ENCODE measurements at regions not wholly inside any gene's neighbourhood (a gene's known extent, or its start where the extent isn't known, plus 50 kb on each side); places are given as distances from the start of the nearest gene placed in this dataset.

- Mint-ChIP-seq H3K27me3 (peaks cover 16 to 19% of the 10 kb centered on the region in 2 donors), H3K27ac (no peak overlapping the region), H3K36me3 (no peaks in the 10 kb centered on the region), H3K9me3 (no peaks in the 10 kb centered on the region), H3K4me1 (no peaks in the 10 kb centered on the region), H3K4me3 (no peak overlapping the region)
- ATAC-seq (replicated peaks) (no peak), DNase-seq (no peak)
These were observed 112.4 kb upstream of the UPP2 start for GRCh38 chr2:157989227-157989626.

GRCh38 chr2:157986761-157987160 lies 110.6 kb upstream of the ACVR1 start:
- H3K4me1 Mint-ChIP-seq, result no peaks in the 10 kb centered on the region
- H3K4me3 Mint-ChIP-seq, result no peak overlapping the region
- H3K9me3 Mint-ChIP-seq, result peaks cover 2 to 5% of the 10 kb centered on the region in 2 donors
- H3K27me3 Mint-ChIP-seq, result peaks cover 31 to 35% of the 10 kb centered on the region in 2 donors
- H3K27ac Mint-ChIP-seq, result no peak overlapping the region
- no peaks in the 10 kb centered on the region for H3K36me3 Mint-ChIP-seq
- no peak for DNase-seq
- ATAC-seq (replicated peaks), result no peak

DNA sequence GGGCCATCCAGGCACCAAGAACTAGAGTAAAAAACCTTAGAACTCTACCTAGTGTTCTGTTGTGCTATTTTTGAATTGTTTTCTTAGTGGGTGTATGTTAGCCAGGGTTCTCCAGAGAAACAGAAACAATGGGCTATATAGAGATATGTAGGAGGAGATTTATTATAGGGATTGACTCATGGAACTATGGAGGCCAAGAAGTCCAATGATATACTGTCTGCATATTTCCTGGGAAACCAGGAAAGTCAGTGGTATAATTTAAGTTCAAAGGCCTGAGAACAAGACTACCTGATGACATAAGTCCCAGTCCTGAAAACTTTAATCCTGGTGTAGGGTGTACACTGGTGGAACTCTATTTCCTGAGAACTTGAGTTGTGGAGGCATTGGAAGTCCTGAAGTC lies 108.7 kb upstream of the ACVR1 start:
- Mint-ChIP-seq H3K27ac (no peak overlapping the region), H3K9me3 (peaks cover 12 to 17% of the 10 kb centered on the region in 2 donors), H3K27me3 (peaks cover 34 to 40% of the 10 kb centered on the region in 2 donors), H3K36me3 (peaks cover 0 to 4% of the 10 kb centered on the region in 2 donors), H3K4me3 (no peak overlapping the region), H3K4me1 (no peaks in the 10 kb centered on the region)
- ATAC-seq (replicated peaks), result no peak
- no peak for DNase-seq

DNA sequence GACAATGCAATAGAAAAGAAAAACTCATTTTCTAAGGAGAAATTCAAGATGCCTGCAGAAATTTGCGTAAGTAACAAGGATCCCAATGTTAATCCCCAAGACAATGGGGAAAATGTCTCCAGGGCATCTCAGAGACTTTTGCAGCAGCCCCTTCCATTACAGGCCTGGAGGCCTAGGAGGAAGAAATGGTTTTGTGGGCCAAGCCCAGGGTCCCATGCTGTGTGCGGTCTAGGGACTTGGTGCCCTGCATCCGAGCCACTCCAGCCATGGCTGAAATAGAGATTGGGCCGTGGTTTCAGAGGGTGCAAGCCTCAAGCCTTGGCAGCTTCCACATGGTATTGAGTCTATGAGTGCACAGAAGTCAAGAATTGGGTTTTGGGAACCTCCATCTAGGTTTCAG lies 103.9 kb upstream of the ACVR1 start:
- ATAC-seq (replicated peaks) (no peak), DNase-seq (no peak)
- H3K36me3 Mint-ChIP-seq, result peaks cover 5 to 8% of the 10 kb centered on the region in 2 donors
- H3K27ac Mint-ChIP-seq, result no peak overlapping the region
- H3K4me1 Mint-ChIP-seq, result no peaks in the 10 kb centered on the region
- peaks cover 38 to 53% of the 10 kb centered on the region in 2 donors for H3K27me3 Mint-ChIP-seq
- H3K4me3 Mint-ChIP-seq, result no peak overlapping the region
- H3K9me3 Mint-ChIP-seq, result peaks cover 17 to 29% of the 10 kb centered on the region in 2 donors

- Mint-ChIP-seq H3K9me3 (peaks cover 0 to 5% of the 10 kb centered on the region in 2 donors), H3K36me3 (no peaks in the 10 kb centered on the region), H3K4me1 (no peaks in the 10 kb centered on the region), H3K27me3 (peaks cover 21% of the 10 kb centered on the region in 2 donors), H3K27ac (no peak overlapping the region), H3K4me3 (no peak overlapping the region)
- ATAC-seq (replicated peaks), result no peak
- no peak for DNase-seq
These were observed 95.6 kb upstream of the ACVR1 start for GRCh38 chr2:157971702-157972101.

GRCh38 chr2:157967856-157968255 lies 91.7 kb upstream of the ACVR1 start:
- H3K36me3 Mint-ChIP-seq, result no peaks in the 10 kb centered on the region
- ATAC-seq (replicated peaks) (no peak), DNase-seq (no peak)
- no peaks in the 10 kb centered on the region for H3K4me1 Mint-ChIP-seq
- H3K9me3 Mint-ChIP-seq, result peaks cover 0 to 4% of the 10 kb centered on the region in 2 donors
- H3K27ac Mint-ChIP-seq, result no peak overlapping the region
- H3K4me3 Mint-ChIP-seq, result no peak overlapping the region
- peaks cover 14 to 17% of the 10 kb centered on the region in 2 donors for H3K27me3 Mint-ChIP-seq

DNA sequence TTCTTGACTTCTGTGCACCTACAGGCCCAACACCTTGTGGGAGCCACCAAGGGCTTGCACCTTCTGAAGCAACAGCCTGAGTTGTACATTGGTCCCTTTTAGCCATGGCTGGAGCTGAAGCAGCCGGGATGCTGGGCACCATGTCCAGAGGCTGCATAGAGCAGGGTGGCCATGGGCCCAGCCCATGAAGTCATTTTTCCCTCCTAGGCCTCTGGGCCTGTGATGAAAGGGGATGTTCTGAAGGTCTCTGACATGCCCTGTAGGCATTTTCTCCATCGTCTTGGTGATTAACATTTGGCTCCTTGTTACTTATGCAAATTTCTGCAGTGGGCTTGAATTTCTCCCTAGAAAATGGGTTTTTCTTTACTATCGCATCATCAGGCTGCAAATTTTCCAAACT lies 83.1 kb upstream of the ACVR1 start:
- H3K36me3 Mint-ChIP-seq, result peaks cover 0 to 4% of the 10 kb centered on the region in 2 donors
- no peaks in the 10 kb centered on the region for H3K4me1 Mint-ChIP-seq
- no peaks in the 10 kb centered on the region for H3K27me3 Mint-ChIP-seq

DNA sequence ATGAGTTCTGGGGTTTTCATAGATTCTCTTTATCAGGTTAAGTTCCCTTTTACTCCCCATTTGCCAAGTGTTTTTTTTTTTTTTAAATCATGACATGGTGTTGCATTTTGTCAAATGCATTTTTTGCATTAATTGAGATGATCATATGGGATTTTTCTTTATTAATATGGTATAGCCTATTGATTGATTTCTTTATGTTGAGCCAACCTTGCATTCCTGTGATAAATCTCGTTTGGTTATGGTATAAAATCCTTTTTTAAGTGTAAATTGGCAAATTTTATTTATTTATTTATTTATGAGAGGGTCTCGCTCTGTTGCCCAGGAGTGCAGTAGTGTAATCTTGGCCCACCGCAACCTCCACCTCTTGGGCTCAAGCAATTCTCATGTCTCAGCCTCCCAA lies 81.5 kb upstream of the ACVR1 start:
- peaks cover 22 to 23% of the 10 kb centered on the region in 2 donors for H3K9me3 Mint-ChIP-seq

More for the DNA sequence above, 83.1 kb upstream of the ACVR1 start:
- Mint-ChIP-seq H3K9me3 (peaks cover 22 to 23% of the 10 kb centered on the region in 2 donors), H3K4me3 (no peak overlapping the region), H3K27ac (no peak overlapping the region)
- ATAC-seq (replicated peaks) (no peak), DNase-seq (no peak)

GRCh38 chr2:157952558-157952957 lies 76.4 kb upstream of the ACVR1 start:
- H3K27ac Mint-ChIP-seq, result no peak overlapping the region
- no peaks in the 10 kb centered on the region for H3K4me1 Mint-ChIP-seq
- no peak overlapping the region for H3K4me3 Mint-ChIP-seq
- no peak for DNase-seq
- ATAC-seq (replicated peaks), result no peak
- H3K36me3 Mint-ChIP-seq, result no peaks in the 10 kb centered on the region
- peaks cover 4 to 9% of the 10 kb centered on the region in 2 donors for H3K9me3 Mint-ChIP-seq
- peaks cover 4 to 8% of the 10 kb centered on the region in 2 donors for H3K27me3 Mint-ChIP-seq

More for the DNA sequence above, 81.5 kb upstream of the ACVR1 start:
- Mint-ChIP-seq H3K27me3 (no peaks in the 10 kb centered on the region), H3K36me3 (peaks cover 0 to 4% of the 10 kb centered on the region in 2 donors), H3K4me1 (no peaks in the 10 kb centered on the region), H3K27ac (no peak overlapping the region), H3K4me3 (no peak overlapping the region)
- ATAC-seq (replicated peaks), result no peak
- no peak for DNase-seq

DNA sequence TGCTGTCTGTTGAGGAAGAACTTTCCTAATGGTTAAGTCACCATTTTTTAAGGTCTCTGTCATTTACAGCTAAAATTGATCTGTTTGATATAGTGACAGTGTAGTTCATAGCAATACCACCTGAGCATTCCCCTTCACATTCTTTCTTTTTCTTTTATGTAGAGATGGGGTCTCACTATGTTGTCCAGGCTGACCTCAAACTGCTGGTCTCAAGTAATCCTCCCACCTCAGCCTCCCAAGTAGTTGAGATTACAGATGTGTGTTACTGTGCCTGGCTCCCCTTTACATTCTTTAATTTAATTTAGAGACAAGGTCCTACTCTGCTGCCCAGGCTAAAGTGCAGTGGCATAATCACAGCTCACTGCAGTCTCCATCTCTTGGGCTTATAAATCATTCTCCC lies 72.7 kb upstream of the ACVR1 start:
- DNase-seq (no peak), ATAC-seq (replicated peaks) (no peak)
- Mint-ChIP-seq H3K9me3 (no peaks in the 10 kb centered on the region), H3K27me3 (peaks cover 4 to 8% of the 10 kb centered on the region in 2 donors), H3K4me3 (no peak overlapping the region), H3K36me3 (no peaks in the 10 kb centered on the region), H3K4me1 (no peaks in the 10 kb centered on the region), H3K27ac (no peak overlapping the region)

DNA sequence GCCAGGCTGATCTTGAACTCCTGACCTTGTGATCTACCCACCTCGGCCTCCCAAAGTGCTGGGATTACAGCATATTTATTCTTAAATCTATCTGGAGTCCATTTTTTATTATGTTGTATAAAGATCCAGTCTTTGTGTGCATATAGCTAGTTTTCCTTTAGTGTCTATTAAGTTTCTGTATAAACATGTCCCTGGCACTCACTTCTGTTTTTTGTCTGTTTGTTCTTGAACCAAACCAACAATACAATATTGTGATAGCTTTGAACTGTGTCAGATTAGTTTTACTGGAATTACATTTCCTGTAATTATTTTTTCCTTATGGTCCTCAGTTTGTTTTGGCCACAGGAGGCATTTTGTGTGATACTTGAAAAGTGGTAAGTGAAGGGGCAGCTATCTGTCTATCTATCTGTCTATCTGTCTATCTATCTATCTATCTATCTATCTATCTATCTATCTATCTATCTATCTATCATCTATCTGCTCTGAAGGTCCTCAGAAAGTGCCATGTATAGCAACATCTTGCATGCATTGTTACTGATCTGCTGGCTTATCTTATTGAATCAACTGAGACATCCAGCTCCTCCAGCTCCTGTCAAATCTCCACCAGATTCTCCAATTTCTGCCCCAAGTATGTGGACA lies 70.9 kb upstream of the ACVR1 start:
- Mint-ChIP-seq H3K27ac (no peak overlapping the region), H3K9me3 (no peaks in the 10 kb centered on the region), H3K4me3 (no peak overlapping the region), H3K4me1 (no peaks in the 10 kb centered on the region), H3K27me3 (peaks cover 4 to 8% of the 10 kb centered on the region in 2 donors), H3K36me3 (no peaks in the 10 kb centered on the region)
- ATAC-seq (replicated peaks) (no peak), DNase-seq (no peak)

GRCh38 chr2:157940024-157940423 lies 63.9 kb upstream of the ACVR1 start:
- H3K27ac Mint-ChIP-seq, result no peak overlapping the region
- no peaks in the 10 kb centered on the region for H3K36me3 Mint-ChIP-seq
- H3K4me3 Mint-ChIP-seq, result no peak overlapping the region
- H3K9me3 Mint-ChIP-seq, result no peaks in the 10 kb centered on the region
- H3K4me1 Mint-ChIP-seq, result no peaks in the 10 kb centered on the region
- ATAC-seq (replicated peaks) (no peak), DNase-seq (no peak)
- H3K27me3 Mint-ChIP-seq, result no peaks in the 10 kb centered on the region

DNA sequence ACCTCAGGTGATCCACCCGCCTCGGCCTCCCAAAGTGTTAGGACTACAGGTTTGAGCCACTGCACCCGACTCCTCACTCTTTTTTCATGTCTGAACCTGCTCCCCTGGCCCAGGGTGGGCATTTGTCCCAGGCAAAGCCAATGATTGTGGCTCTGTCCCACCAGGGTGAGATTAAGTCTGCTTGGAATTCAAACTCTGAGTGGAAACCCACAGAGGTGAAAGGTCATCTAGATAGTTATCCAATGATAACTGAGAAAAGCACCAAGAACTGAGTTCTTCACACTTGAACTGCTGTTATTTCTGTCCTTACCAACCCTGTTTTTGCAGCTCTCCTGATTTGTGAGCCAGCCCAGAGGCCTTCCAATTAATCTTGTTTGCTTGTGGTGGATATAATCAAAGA lies 62.4 kb upstream of the ACVR1 start:
- ATAC-seq (replicated peaks) (no peak), DNase-seq (no peak)
- Mint-ChIP-seq H3K4me3 (no peak overlapping the region), H3K27ac (no peak overlapping the region), H3K4me1 (no peaks in the 10 kb centered on the region), H3K36me3 (no peaks in the 10 kb centered on the region), H3K9me3 (no peaks in the 10 kb centered on the region), H3K27me3 (peaks cover 0 to 5% of the 10 kb centered on the region in 2 donors)

DNA sequence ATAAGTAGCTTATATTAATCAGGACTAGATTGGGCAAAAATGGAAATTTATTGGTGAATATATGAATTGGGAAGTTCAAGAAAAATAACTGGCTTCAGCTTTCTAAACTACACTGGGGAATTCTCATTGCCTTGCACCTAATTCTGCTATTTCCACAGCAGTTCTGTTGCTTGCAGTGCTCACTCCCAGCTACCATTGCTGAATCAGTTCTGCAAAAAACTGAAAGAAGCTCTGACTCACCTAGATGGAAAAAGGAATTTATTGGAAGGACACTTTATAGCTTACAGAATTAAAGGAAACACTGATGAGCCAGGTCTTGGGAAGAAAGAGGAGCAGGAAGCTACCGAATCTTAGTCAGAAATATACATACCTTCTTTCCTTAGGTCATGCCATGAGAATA lies 60.3 kb upstream of the ACVR1 start:
- H3K36me3 Mint-ChIP-seq, result no peaks in the 10 kb centered on the region
- H3K4me3 Mint-ChIP-seq, result no peak overlapping the region
- H3K27me3 Mint-ChIP-seq, result peaks cover 0 to 5% of the 10 kb centered on the region in 2 donors
- DNase-seq, result no peak
- ATAC-seq (replicated peaks), result no peak
- no peaks in the 10 kb centered on the region for H3K9me3 Mint-ChIP-seq
- H3K27ac Mint-ChIP-seq, result no peak overlapping the region
- no peaks in the 10 kb centered on the region for H3K4me1 Mint-ChIP-seq

GRCh38 chr2:157935378-157935906 lies 59.3 kb upstream of the ACVR1 start:
- Mint-ChIP-seq H3K36me3 (no peaks in the 10 kb centered on the region), H3K27me3 (peaks cover 0 to 5% of the 10 kb centered on the region in 2 donors), H3K4me1 (no peaks in the 10 kb centered on the region), H3K9me3 (no peaks in the 10 kb centered on the region), H3K27ac (no peak overlapping the region), H3K4me3 (no peak overlapping the region)
- DNase-seq (no peak), ATAC-seq (replicated peaks) (no peak)

All from stimulated activated naive B cell treated with anti-CD40 and anti-IgM and Interleukin-4, amounts not matched to agents 10 μg/mL and 1 μg/mL and 100 μg/mL, for 72 hours (primary cell).